ENCODE measurements at regions not wholly inside any gene's neighbourhood (a gene's known extent, or its start where the extent isn't known, plus 50 kb on each side); places are given as distances from the start of the nearest gene placed in this dataset.

DNA sequence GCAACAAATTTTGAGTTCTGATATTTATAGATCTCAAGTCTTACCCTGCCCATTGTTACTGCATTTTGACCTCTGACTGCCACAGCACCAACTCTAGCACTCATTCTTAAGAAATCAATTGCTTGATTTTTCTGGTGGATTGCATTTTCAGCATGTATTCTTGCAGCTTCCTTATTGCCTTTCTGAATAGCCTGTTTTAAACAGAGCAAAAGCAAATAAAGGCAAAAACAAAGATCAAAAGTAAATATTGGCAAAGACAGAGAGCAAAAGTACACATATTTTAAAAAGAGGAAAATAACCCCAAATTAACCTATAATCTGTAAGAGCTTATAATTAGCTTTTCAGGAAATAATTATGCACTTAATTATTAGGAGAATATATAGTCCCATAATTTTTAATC lies 129.4 kb upstream of the TENT5D start:
- TF ChIP-seq YY1 (IDR thresholded peaks at IDR 0.05; ENCODE audit: insufficient read depth, insufficient read length) (no peak), SUZ12 (IDR thresholded peaks at IDR 0.05; ENCODE audit: extremely low read depth, insufficient read depth, insufficient read length) (no peak)
